Stimulated activated CD4-positive, alpha-beta T cell treated with anti-CD3 and anti-CD28 coated beads, Interleukin-12 subunit alpha, Interleukin-12 subunit beta, amount 100 ng/mL, for 24 hours (primary cell): ENCODE measurements at regions not wholly inside any gene's neighbourhood (a gene's known extent, or its start where the extent isn't known, plus 50 kb on each side); places are given as distances from the start of the nearest gene placed in this dataset.
"Not testable (repeated sequence)": the region's sequence is repeated elsewhere in the genome, so short reads cannot be mapped to it uniquely, and the experiment has no call there.

ENCODE experiments used
- DNase-seq, 2 experiments: peaks; one replicate each; pipeline ENCODE4 v3.0.0-alpha.2; 2020; ENCODE audit warnings: low read depth in 2 of 2

DNA sequence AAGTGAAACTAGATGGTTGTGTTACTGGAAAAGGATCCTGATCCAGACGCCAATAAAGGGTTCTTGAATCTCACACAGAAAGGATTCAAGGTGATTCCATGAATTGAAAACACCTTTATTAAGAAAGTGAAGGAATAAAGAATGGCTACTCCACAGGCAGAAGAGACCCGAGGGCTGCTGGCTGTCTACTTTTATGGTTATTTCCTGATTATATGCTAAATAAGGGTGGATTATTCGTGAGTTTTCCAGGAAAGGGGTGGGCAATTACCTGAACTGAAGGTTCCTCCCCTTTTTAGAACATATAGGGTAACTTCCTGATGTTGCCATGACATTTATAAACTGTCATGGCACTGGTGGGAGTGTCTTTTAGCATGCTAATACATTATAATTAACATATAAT lies 50.9 kb upstream of the WARS2 start:
- DNase-seq: no peak

DNA sequence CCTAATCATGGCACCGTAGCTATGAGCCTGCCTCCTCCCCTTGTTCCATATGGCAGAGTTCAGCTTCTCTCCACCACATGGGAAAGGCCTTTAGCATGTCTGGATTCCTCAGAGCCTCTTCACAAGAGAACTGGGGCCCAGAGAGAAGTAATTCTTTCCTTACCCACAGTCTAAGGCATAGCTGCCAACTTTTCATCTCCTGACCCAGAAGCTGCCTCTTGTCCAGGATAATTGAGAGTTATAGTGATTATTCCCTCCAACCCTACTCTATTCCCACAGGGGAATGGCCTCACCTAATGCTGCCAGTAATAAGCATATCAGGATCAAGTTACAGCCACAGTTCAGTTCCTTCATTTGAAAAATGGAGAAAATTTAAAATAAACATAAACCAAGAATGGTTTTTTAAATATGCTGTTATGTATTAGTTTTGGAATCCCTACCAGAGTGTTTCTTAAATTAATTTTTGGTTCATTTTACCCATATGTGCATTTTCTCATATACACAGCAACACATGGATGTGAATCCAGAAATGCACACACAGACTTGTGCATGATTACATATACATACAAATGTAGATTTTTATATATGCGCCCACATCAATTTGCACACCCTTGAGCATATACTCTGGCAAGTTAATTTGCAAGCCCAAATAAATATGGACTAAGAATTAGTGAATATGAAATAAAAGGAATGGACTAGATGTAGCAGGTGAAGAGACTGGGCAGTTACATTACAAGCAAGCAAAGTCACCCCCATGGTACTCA lies 63.9 kb upstream of the WARS2 start:
- DNase-seq: no peak

DNA sequence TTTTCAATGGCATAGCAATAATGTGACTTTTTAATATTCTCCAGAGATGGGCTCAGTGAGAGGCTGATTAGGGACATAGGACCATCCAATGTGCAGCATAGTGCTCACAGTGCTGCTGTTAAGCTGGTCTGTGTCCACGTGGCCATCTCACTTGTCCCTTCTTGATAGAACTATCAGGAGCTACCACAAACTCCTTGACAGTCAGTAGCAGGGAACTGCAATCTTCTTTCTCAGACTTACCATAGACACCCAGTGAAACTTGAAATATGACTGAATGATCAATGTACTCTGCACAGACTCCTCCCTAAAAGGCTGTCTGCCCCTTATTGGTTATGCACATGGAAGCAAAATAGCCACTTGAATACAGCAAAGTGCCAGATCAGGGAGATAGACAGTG lies 64.5 kb upstream of the WARS2 start:
- no peak for DNase-seq

DNA sequence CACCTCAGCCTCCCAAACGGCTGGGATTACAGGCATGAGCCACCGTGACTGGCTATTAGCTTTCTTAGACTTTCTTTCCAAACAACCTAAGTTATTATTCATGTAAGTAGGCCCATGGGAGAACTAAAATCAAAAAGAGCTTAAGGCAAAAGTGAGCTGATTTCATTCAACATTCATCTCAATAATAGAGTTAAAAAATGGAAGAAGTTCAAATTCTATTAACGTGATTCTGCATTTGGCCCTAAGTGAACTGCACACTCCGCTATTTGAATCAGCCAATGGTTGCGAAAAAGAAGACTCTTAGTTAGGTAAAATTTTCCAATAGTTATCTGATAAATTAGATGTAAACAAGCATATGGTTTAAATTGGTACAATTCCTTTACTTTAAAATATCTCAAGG lies 68.6 kb upstream of the WARS2 start:
- no peak for DNase-seq

DNA sequence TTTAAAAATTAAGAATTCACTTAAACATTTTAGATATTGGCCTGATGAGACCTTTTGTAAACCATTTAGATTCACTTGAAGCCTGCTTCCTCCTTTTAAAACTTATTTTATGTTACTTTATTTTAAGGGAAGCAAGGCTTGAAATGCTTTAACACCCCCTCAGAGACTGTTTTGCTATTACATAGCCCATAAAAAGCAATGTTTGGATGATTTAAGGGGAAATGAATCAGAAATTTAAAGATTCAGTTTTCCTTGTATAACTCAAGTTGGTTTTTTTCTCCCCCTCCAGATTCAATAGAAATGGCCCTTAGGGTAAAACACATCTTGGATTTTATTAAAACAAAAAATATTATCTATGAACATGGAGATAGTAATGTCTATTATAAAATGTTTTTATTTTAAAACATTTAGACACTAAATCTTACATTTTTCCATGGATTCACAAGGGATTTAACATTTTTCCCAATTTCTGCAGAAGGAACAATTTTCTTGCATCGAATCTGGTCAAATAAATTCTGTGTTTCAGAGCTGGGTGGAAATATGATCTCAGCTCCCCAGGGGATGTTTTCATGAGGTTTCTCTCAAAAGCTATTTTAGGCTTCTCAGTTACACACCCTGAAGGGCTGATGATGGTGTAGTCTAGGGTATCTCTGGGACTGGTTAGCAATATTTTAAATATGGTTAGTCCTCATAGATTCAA lies 69.3 kb upstream of the WARS2 start:
- no peak for DNase-seq

DNA sequence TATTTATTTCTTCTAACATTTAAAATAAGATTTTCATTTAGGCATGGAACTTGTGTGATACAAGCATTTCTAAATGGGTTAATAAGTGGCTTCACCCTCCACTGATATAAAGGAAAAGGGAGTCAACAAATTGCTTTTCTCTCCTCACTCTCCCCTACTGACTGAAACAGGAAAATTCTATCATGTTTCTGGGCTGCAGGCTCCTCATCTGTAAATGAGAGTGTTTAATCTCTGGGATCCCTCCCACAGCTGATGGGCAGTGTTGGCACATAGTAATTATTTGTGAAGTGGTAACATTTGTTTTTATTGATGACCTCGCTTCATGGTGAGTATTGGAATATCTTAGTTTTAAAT lies 69.8 kb upstream of the WARS2 start:
- DNase-seq: no peak

DNA sequence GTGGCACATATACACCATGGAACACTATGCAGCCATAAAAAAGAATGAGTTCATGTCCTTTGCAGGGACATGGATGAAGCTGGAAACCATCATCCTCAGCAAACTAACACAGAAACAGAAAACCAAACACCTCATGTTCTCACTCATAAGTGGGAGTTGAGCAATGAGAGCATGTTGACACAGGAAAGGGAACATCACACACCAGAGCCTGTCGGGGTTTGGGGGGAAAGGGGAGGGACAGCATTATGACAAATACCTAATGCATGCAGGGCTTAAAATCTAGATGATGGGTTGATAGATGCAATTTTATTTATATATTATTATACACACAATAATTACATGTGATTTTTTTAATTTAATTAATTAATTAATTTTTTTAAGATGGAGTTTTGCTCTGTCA lies 72.8 kb upstream of the WARS2 start:
- DNase-seq: not testable (repeated sequence)

DNA sequence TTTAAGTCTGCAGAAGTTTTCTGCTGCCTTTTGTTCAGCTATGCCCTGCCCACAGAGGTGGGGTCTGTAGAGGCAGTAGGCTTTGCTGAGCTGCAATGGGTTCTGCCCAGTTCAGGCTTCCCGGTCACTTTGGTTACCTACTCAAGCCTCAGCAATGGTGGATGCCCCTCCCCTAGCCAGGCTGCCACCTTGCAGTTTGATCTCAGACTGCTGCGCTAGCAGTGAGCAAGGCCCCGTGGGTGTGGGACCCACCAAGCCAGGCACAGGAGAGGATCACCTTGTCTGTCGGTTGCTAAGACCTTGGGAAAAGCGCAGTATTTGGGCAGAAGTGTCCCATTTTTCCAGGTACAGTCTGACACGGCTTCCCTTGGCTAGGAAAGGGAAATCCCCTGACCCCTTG lies 74.5 kb upstream of the WARS2 start:
- DNase-seq: not testable (repeated sequence)

DNA sequence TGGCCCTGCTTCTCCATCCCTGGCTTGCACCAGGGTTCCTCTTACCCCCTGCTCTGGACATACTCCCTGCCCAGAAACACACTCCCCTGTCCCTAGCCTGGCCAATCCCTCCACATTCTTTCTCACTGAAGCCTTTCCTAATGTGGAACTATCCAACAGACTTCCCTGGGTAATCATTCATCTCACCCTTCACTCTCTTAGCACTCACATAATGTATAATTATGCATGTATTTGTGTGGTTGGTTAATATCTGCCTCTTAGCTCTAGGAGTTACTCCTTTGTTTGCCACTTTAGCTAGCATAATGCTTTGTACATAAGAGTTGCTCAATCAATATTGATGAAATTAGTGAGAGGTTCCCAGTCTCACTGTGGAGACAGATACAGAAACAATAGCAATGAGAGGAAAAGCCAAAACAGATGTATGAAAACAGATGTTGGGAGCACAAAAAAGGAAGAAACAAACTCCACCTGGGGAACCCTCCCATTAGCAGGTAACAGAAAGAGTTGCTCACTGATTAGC lies 76.9 kb upstream of the WARS2 start:
- no peak for DNase-seq

DNA sequence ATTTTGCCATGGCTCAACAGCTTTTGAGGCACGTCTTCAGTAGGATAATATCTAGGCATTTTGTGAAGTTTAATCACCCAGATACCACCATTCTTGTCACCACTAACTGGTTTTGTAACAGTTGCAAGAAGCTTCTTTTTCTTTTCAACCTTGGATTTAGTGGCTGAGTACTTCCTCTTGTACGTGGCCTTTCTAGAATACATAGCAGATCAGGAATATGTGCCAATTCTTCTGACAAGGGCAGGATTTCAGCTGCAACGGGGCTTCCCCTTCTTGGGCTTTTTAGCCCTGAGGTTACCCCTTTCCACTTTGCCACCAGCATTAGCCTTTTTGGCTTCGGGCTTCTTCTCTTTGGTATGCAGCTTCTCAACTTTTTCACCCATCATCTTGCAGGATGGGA lies 79.3 kb upstream of the WARS2 start:
- DNase-seq: no peak

DNA sequence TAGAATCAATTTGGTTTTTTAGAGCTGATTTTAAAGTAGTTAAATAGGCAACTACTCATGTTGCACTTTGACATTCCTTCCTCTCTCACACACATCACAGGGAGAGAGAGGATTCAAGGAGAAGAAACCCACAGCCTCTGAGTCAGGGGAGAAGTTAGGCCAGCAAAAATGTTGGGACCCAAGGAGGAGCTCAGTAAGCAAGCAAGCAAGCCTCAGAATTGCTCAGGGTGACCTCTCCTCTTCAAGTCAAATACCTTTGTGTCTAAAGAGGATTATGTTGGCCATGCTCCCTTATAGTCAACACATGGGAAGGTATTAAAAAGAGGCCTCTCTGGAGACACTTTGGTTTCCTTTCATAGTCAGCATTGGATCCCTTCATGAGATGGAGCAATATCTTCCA lies 80.5 kb upstream of the WARS2 start:
- DNase-seq: no peak

DNA sequence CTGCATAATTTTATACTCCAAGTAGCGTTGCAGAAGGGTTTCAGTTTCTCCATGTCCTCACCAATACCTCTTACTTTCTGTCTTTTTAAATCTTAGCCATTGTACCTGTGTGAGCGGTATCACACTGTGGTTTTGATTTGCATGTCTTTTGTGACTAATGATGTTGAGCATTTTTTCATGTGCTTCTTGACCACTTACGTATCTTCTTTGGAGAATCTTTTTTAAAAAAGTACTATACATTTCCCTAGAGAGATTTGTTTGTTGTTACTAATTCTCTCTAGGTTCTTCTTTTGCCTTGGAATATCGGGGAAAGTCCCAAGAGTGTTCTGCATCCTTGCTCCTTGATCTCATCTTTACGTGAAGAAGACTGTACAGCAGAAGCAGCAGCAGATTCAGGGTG lies 81.8 kb upstream of the WARS2 start:
- DNase-seq: no peak

DNA sequence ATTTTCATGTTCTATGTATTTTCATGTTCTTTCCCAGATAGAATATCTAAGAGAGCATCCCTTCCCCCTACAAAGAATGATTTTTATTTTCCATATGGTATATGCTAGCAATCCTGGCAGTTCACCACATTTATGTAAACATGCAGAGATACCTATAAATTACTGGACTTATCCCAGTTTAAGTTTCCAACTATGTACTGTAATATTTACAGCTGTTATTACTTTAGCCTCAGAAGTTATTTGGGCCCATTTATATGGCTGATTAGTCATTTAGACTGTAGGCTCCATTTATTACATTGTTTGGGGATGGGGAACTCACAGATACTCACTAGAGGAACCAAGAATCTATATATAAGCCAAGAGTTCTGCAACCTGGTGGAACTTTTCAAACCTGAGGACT lies 84.8 kb upstream of the WARS2 start:
- DNase-seq: no peak

DNA sequence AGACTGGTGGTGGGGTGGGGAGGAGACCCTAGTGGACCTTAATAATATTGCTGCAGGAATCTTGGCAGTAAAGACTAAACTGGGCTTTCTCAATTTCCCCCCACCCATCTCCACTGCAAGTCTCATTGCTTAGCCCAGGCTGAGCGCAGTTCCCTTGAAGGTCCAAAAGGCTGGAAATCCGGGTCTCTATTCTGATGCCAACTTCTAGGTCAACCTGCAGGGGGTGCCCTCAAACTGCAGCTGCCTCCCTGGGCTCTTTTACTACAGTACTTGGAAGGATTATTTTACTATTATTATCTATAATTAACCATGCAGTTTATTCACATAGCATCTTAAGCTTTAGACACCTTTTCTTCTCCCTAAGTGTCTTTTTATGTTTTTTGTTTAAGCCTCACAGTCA lies 85.4 kb upstream of the WARS2 start:
- DNase-seq: no peak

DNA sequence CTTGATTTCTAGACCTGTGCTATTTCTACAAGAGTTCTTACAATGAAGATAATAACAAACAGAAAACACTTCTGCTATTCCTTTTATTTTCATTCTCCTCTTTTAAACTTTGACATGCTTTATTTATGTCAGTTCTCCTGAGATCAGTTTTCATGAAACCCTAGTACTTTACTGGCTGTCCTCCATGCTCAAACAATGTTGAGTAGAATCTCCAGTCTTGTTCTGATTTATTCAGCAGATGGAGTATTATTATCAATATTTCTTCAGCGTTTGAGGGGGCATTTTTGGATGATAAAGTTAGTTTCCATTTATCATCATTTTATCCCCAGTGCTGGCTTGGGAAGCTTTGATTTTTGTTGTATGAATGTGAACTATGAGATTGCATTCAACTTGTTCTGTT lies 85.9 kb upstream of the WARS2 start:
- no peak for DNase-seq

DNA sequence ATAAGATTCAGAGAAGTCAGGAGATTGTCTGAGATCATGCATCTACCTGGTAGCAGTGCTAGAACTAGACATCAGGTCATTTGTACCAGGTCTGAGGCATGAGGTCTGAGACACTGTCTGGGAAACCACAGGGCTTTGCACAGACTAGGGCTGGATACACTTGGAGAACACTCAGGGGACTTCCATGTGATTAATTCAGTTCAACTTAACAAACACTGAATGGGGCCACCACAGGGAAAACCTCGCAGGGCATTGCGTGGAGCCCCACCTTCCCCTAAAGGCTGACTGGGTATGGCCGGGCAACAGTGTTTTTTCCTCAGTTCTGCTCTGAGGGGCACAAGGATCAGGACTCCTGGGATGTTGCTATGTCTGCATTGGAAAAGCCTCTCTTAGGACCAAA lies 86.5 kb upstream of the WARS2 start:
- no peak for DNase-seq

DNA sequence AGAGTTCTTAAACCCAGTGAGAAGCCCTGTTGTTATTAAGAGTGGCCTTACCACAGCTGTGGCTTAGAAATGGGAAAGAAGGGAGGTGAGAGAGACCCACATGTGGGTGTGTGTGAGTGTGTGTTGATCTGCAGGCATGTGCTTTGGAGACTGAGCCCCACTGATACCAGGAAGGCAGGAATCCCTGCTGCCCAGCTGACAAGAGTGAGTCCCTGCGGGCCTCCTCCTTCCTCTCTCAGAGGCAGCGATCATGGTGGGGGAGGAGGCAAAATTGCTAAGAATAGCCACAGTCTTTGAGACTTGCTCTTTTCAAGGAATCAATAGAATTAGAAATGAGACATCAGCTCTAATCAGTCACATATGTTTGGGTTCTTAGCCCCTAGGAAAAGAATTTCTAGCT lies 87.0 kb upstream of the WARS2 start:
- no peak for DNase-seq

DNA sequence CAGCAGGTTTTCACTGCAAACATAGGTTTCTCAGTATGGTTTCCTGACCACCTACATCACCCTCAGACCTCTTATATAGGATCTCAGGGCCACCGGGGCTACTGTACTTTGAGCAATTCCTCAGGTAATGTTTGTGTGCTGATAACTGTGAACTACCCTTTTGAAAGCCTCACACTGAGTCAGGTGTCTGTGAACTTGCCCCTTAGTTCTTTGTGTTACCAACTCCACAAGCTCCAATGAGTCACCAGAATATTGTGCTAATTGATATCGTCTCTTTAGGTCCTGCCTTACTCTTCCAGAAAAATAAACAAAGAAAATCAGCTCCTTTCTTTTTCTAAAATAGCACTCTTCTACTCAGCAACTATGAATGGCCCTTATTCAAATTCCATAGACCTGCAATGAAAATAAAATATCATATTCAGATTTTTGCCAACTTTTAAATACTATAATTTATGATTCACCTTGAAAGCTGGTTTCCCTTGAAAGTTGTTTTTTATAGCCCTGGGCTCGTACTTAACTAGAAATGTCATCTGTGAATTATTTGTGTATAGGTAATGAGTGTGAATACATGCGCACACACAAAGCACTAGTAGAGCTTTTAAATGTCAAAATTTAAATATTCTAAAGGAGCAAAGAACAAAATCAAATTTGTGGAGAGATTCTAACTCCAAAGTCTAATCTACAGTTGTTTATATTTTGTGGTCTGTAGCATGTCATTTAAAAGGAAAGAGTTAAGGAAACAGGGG lies 88.1 kb upstream of the WARS2 start:
- no peak for DNase-seq

DNA sequence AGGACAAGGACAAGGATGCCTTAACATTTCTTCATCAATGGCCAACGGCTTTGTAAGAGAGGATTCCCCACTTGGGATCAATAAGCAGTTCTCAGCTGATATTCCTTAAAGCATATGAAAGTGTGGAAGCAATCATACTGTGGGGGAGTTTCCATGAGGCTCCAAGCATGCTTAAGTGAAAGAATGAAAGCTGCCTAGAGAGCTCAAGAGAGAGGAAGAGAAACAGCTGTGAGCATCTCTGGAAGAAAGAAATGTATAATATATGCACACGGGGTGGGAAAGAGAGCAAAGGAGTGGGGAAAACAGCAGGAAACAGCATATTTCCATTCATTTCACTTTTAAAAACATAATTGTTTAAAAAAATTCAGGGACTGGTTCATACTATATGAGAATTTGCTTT lies 94.7 kb upstream of the WARS2 start:
- no peak for DNase-seq

DNA sequence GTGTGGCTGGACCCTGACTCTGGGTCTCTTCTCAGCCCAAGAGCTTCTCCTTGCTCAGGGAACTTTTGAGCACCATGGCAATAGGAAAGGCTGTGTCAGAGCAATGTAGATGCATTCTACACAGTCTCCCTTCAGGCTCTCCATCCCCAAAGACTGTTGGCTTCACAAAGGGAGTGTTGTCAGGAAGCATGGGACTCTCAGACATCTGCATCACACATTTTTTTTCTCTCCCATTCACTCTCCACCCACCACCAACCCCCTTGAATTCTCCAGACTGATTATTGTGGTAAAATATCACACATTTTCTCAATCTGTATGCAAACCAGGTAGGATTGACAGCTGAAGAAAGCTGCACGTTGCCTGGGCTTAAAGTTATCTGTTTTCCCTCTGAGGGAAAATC lies 105.4 kb upstream of the WARS2 start:
- no peak for DNase-seq

DNA sequence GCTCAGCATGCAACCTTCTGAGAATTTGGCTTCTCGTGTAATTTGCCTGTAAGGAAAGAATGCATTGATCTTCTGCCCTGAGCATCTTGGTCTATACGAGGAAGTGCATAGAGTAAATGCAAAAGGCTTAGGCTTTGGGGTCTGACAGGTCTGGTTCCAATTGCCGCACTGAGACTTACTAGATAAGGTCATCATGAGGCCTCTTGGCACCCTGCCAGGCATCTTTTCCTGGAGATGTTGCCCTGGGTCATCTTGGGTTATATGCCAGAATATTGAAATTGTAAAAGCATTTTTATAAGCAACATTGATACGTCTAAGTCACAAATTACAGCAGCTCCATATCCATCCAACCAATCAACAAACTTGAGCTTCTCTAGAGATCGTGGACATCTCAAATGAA lies 108.8 kb upstream of the WARS2 start:
- DNase-seq: no peak

DNA sequence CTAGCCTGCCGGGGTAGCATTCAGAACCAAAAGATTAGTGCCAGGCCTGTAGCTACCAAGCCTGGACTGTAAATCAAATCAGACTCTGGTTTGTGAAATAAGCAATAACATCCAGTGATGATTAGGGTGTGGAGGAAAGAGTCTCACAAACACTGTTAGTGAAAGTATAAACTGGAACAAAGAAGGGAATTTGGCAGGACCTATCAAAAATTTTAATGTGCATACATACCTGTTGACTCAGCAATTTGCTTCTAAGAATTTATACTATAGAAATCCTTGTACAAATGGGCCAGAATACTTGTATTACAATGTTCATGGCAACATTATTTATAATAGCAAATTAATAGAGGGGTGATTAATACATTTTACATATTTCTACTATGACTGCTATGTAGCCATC lies 109.8 kb upstream of the WARS2 start:
- DNase-seq: no peak

DNA sequence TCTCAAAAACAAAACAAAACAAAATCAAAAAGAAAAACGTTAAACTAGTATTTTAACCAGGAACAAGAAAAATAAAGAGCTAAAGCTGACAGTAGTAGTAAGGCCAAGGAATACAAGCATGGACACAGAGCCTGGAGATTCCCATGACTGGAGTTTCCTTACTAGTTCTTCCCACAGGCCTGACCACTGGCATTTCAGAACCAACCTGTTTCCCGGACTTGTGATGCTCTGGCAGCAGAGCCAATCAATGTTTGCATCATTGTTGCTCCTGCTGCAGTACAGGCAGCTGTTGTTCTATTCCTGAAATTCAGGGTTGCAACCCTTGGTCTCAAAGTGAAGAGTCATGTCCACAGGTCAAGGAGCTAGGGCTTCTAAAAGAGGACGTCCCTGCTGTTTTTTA lies 111.3 kb upstream of the WARS2 start:
- DNase-seq: no peak
